GM19452 (cell line): ENCODE measurements at regions not wholly inside any gene's neighbourhood (a gene's known extent, or its start where the extent isn't known, plus 50 kb on each side); places are given as distances from the start of the nearest gene placed in this dataset.

Experiments used
- ATAC-seq: cut with Tn5 transposase; IDR thresholded peaks from one replicate; pipeline ENCODE4 v1.9.1; 2021; ENCODE audit not compliant: unreplicated experiment

GRCh38 chr21:41689289-41689583 lies 77.6 kb downstream of the RIPK4 start:
- no peak for ATAC-seq

- ATAC-seq = no peak
Measured at GRCh38 chr21:41687633-41688032, 79.2 kb downstream of the RIPK4 start.

- no peak for ATAC-seq
Measured at GRCh38 chr21:41686664-41687063, 80.2 kb downstream of the RIPK4 start.

- no peak for ATAC-seq
Measured at GRCh38 chr21:41685511-41686149, 81.2 kb downstream of the RIPK4 start.

GRCh38 chr21:41684381-41685245 lies 82.2 kb downstream of the RIPK4 start:
- ATAC-seq = no peak

GRCh38 chr21:41683815-41684214 lies 83.0 kb downstream of the RIPK4 start:
- no peak for ATAC-seq

- ATAC-seq = no peak
Measured at GRCh38 chr21:41682719-41683179, 84.1 kb downstream of the RIPK4 start.

GRCh38 chr21:41681939-41682718 lies 84.7 kb downstream of the RIPK4 start:
- ATAC-seq = no peak

- ATAC-seq = no peak
Measured at GRCh38 chr21:41681348-41681801, 85.5 kb downstream of the RIPK4 start.

- no peak for ATAC-seq
Measured at GRCh38 chr21:41680444-41681347, 86.2 kb downstream of the RIPK4 start.

GRCh38 chr21:41678924-41679318 lies 87.9 kb downstream of the RIPK4 start:
- ATAC-seq = no peak

- no peak for ATAC-seq
Measured at GRCh38 chr21:41678016-41678923, 88.6 kb downstream of the RIPK4 start.

- no peak for ATAC-seq
Measured at GRCh38 chr21:41677671-41678015, 89.2 kb downstream of the RIPK4 start.

- ATAC-seq = no peak
Measured at GRCh38 chr21:41676198-41676597, 90.7 kb downstream of the RIPK4 start.

- no peak for ATAC-seq
Measured at GRCh38 chr21:41675574-41675973, 91.3 kb downstream of the RIPK4 start.

- ATAC-seq = no peak
Measured at GRCh38 chr21:41674402-41674801, 92.5 kb downstream of the RIPK4 start.

- no peak for ATAC-seq
Measured at GRCh38 chr21:41673596-41674335, 93.1 kb downstream of the RIPK4 start.

- no peak for ATAC-seq
Measured at GRCh38 chr21:41673071-41673470, 93.8 kb downstream of the RIPK4 start.

GRCh38 chr21:41672543-41672915 lies 94.3 kb downstream of the RIPK4 start:
- no peak for ATAC-seq
